Neural progenitor cell (in vitro differentiated cells): ENCODE measurements at regions not wholly inside any gene's neighbourhood (a gene's known extent, or its start where the extent isn't known, plus 50 kb on each side); places are given as distances from the start of the nearest gene placed in this dataset.

Source experiments
- CTCF ChIP-seq: fragments of 200-600 bp; sonication (generic); IDR thresholded peaks from 2 replicates; pipeline ENCODE4 v1.5.1; 2017; ENCODE audit warnings: antibody characterized with exemption, mild to moderate bottlenecking
- EZH2phosphoT487 ChIP-seq: fragments of 200-600 bp; sonication (generic); IDR thresholded peaks from 2 replicates; pipeline ENCODE4 v1.6.1; 2017; ENCODE audit warnings: antibody characterized with exemption

- TF ChIP-seq EZH2phosphoT487 = no peak
- no peak for TF ChIP-seq CTCF
These were observed 221.2 kb downstream of the ADRA2A start for GRCh38 chr10:111298031-111298430.
